Astrocyte (in vitro differentiated cells and primary cell): ENCODE measurements at regions not wholly inside any gene's neighbourhood (a gene's known extent, or its start where the extent isn't known, plus 50 kb on each side); places are given as distances from the start of the nearest gene placed in this dataset.

ENCODE experiments used
- DNase-seq: peaks from one replicate; pipeline ENCODE4 v3.0.0-alpha.2; 2010; ENCODE audit warnings: low read depth
- FAIRE-seq: peaks from 2 replicates; lab custom pipeline; 2011; peaks lifted over from hg19 to GRCh38; lab: Jason Lieb, UNC
- H2AFZ ChIP-seq: 2 replicates; pipeline ENCODE4 v1.6.0; 2012; ENCODE audit warnings: low read depth, low read length, inconsistent platforms
- H3K27ac ChIP-seq: 2 replicates; pipeline ENCODE4 v1.5.1; 2011; ENCODE audit warnings: low read depth, low read length, inconsistent platforms
- H3K27me3 ChIP-seq: 2 replicates; pipeline ENCODE4 v1.6.0; 2011; ENCODE audit warnings: low read length, inconsistent platforms; ENCODE audit not compliant: insufficient read depth
- H3K36me3 ChIP-seq: 2 replicates; pipeline ENCODE4 v1.5.1; 2011; ENCODE audit warnings: low read length, inconsistent platforms; ENCODE audit not compliant: insufficient read depth
- H3K4me1 ChIP-seq: 2 replicates; pipeline ENCODE4 v1.5.1; 2011; ENCODE audit warnings: low read length, inconsistent platforms; ENCODE audit not compliant: insufficient read depth
- H3K4me2 ChIP-seq: 2 replicates; pipeline ENCODE4 v1.6.0; 2012; ENCODE audit warnings: low read length, inconsistent platforms
- H3K4me3 ChIP-seq: 2 replicates; pipeline ENCODE4 v1.5.1; 2011; ENCODE audit warnings: low read depth, mild to moderate bottlenecking, low read length, inconsistent platforms; ENCODE audit not compliant: insufficient read depth
- H3K79me2 ChIP-seq: 2 replicates; pipeline ENCODE4 v1.6.0; 2012; ENCODE audit warnings: mild to moderate bottlenecking, low read length, inconsistent platforms; ENCODE audit not compliant: insufficient read depth
- H3K9ac ChIP-seq: 2 replicates; pipeline ENCODE4 v1.6.0; 2012; ENCODE audit warnings: mild to moderate bottlenecking, low read length, inconsistent platforms
- H3K9me3 ChIP-seq: 2 replicates; pipeline ENCODE4 v1.5.1; 2012; ENCODE audit warnings: low read depth, mild to moderate bottlenecking, low read length, inconsistent platforms; ENCODE audit not compliant: insufficient read depth
- H4K20me1 ChIP-seq: 2 replicates; pipeline ENCODE4 v1.6.0; 2012; ENCODE audit warnings: low read length, inconsistent platforms; ENCODE audit not compliant: insufficient read depth
- H3K27ac Mint-ChIP-seq: one replicate; pipeline ENCODE4 v1.8.0; 2021; ENCODE audit warnings: mild to moderate bottlenecking, mixed read lengths; ENCODE audit not compliant: unreplicated experiment
- H3K27me3 Mint-ChIP-seq: one replicate; pipeline ENCODE4 v1.8.0; 2021; ENCODE audit warnings: low read depth, mixed read lengths; ENCODE audit not compliant: unreplicated experiment
- H3K36me3 Mint-ChIP-seq: one replicate; pipeline ENCODE4 v1.8.0; 2021; ENCODE audit warnings: low read depth, mixed read lengths; ENCODE audit not compliant: unreplicated experiment
- H3K4me1 Mint-ChIP-seq: one replicate; pipeline ENCODE4 v1.8.0; 2021; ENCODE audit warnings: low read depth, mixed read lengths; ENCODE audit not compliant: unreplicated experiment
- H3K4me3 Mint-ChIP-seq: one replicate; pipeline ENCODE4 v1.8.0; 2021; ENCODE audit warnings: mild to moderate bottlenecking, moderate library complexity, mixed read lengths; ENCODE audit not compliant: unreplicated experiment
- H3K9me3 Mint-ChIP-seq: one replicate; pipeline ENCODE4 v1.8.0; 2021; ENCODE audit warnings: mild to moderate bottlenecking, mixed read lengths; ENCODE audit not compliant: unreplicated experiment
- EZH2 ChIP-seq: IDR thresholded peaks from 2 replicates; pipeline ENCODE4 v1.6.1; 2012; ENCODE audit warnings: mild to moderate bottlenecking, low read length, inconsistent platforms; ENCODE audit not compliant: insufficient read depth
- TF ChIP-seq, protein P1 (sequence below): IDR thresholded peaks from 2 replicates; pipeline ENCODE4 v1.5.1; 2011; ENCODE audit warnings: low read depth, mild to moderate bottlenecking, inconsistent platforms, low read length, moderate library complexity; ENCODE audit not compliant: insufficient read depth

DNA sequence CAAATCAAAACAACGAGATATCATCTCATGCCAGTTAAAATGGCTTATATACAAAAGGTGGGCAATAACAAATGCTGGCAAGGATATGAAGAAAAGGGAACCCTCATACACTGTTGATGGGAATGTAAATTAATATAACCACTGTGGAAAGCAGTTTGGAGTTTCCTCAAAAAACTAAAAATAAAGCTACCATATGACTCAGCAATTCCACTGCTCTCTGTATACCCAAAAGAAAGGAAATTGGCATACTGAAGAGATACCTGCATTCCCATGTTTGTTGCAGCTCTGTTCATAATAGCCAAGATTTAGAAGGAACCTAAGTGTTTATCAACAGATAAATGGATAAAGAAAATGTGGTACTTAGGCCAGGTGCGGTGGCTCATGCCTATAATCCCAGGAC is 124.8 kb downstream of the MSTN start:
- Histone ChIP-seq H3K9ac (no peak overlapping the region), H3K36me3 (no peaks in the 10 kb centered on the region), H3K4me3 (no peak overlapping the region), H3K4me2 (no peak overlapping the region), H3K9me3 (peaks cover 5% of the 10 kb centered on the region), H3K4me1 (peaks cover 13% of the 10 kb centered on the region), H3K79me2 (no peaks in the 10 kb centered on the region), H2AFZ (no peak overlapping the region), H3K27ac (no peak overlapping the region), H4K20me1 (no peaks in the 10 kb centered on the region), H3K27me3 (no peaks in the 10 kb centered on the region)
- DNase-seq (peak; percentile 12), FAIRE-seq (peak; percentile 82)
- H3K4me3 Mint-ChIP-seq, result no peak overlapping the region
- peaks cover 3% of the 10 kb centered on the region for H3K4me1 Mint-ChIP-seq
- no peak for TF ChIP-seq EZH2
- TF ChIP-seq, protein P1, sequence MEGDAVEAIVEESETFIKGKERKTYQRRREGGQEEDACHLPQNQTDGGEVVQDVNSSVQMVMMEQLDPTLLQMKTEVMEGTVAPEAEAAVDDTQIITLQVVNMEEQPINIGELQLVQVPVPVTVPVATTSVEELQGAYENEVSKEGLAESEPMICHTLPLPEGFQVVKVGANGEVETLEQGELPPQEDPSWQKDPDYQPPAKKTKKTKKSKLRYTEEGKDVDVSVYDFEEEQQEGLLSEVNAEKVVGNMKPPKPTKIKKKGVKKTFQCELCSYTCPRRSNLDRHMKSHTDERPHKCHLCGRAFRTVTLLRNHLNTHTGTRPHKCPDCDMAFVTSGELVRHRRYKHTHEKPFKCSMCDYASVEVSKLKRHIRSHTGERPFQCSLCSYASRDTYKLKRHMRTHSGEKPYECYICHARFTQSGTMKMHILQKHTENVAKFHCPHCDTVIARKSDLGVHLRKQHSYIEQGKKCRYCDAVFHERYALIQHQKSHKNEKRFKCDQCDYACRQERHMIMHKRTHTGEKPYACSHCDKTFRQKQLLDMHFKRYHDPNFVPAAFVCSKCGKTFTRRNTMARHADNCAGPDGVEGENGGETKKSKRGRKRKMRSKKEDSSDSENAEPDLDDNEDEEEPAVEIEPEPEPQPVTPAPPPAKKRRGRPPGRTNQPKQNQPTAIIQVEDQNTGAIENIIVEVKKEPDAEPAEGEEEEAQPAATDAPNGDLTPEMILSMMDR, result no peak
- peaks cover 2% of the 10 kb centered on the region for H3K36me3 Mint-ChIP-seq
- H3K27ac Mint-ChIP-seq, result no peak overlapping the region
- H3K9me3 Mint-ChIP-seq, result peaks cover 20% of the 10 kb centered on the region
- no peaks in the 10 kb centered on the region for H3K27me3 Mint-ChIP-seq

DNA sequence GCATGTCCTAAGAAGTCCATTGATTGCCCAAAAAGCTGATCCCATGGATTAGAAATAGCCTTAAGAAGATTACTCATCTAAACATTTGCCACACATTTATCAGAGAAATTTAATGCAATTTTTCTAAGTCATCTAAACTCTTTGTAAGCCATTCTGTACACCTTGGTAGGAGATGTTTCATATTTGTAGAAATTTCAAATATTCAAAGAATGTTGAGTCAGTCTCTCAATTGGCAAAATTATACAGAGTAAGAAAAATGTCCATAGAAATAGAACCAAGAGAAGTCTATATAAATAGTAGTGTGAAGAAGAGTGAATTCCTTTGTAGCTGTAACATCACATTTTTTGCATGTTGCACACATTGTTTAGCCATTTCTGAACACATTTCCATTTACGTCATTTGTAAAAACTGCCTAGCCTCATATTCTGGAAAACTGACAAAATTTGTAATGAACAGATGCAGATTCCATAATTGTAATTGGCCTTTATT is 128.6 kb downstream of the MSTN start:
- peak; percentile 92 for DNase-seq
- TF ChIP-seq EZH2, result no peak
- TF ChIP-seq, protein P1, result no peak
- FAIRE-seq, result peak; percentile 94
- Histone ChIP-seq H3K4me3 (no peak overlapping the region), H3K4me2 (peak overlapping the region; percentile 28), H4K20me1 (no peaks in the 10 kb centered on the region), H3K4me1 (peaks cover 13% of the 10 kb centered on the region), H3K9me3 (no peaks in the 10 kb centered on the region), H3K9ac (no peak overlapping the region), H3K27ac (peak overlapping the region; percentile 59), H3K27me3 (no peaks in the 10 kb centered on the region), H2AFZ (no peak overlapping the region), H3K79me2 (no peaks in the 10 kb centered on the region), H3K36me3 (no peaks in the 10 kb centered on the region)
- no peak overlapping the region for H3K4me3 Mint-ChIP-seq
- H3K36me3 Mint-ChIP-seq, result peaks cover 2% of the 10 kb centered on the region
- peak overlapping the region; percentile 81 for H3K27ac Mint-ChIP-seq
- no peaks in the 10 kb centered on the region for H3K27me3 Mint-ChIP-seq
- no peaks in the 10 kb centered on the region for H3K9me3 Mint-ChIP-seq
- peaks cover 3% of the 10 kb centered on the region for H3K4me1 Mint-ChIP-seq

DNA sequence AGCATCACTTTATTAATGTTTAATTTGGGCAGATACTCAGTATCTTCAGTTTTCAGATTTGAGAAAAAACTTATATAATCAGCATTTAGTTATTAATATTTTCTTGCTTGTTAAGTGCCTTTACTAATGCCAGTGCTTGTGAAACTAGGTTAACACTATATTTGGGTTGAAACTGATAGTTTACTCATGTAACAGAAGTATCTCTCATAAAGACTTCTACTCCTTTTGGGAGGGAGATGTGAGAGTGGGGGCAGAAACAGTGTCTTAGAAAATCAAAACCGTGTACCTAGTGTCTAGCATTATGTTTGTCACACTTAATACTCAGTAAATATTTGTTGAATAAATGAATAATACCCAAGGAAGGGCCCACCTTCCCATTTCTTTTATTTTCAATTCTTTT is 129.5 kb downstream of the MSTN start:
- no peak for FAIRE-seq

More for the DNA sequence above, 129.5 kb downstream of the MSTN start:
- H3K36me3 ChIP-seq, result no peaks in the 10 kb centered on the region
- no peak overlapping the region for H3K4me3 ChIP-seq
- no peaks in the 10 kb centered on the region for H3K79me2 ChIP-seq
- H3K27ac ChIP-seq, result peak overlapping the region; percentile 59
- TF ChIP-seq, protein P1, result no peak
- no peak for TF ChIP-seq EZH2
- no peak overlapping the region for H3K4me3 Mint-ChIP-seq
- H3K4me2 ChIP-seq, result no peak overlapping the region
- H3K4me1 Mint-ChIP-seq, result peaks cover 3% of the 10 kb centered on the region
- H3K4me1 ChIP-seq, result peaks cover 13% of the 10 kb centered on the region
- no peaks in the 10 kb centered on the region for H3K27me3 ChIP-seq
- no peaks in the 10 kb centered on the region for H3K9me3 ChIP-seq
- H2AFZ ChIP-seq, result no peak overlapping the region
- no peaks in the 10 kb centered on the region for H3K9me3 Mint-ChIP-seq
- H4K20me1 ChIP-seq, result no peaks in the 10 kb centered on the region
- H3K36me3 Mint-ChIP-seq, result peaks cover 2% of the 10 kb centered on the region
- no peak overlapping the region for H3K9ac ChIP-seq
- peak overlapping the region; percentile 81 for H3K27ac Mint-ChIP-seq
- no peak for DNase-seq
- no peaks in the 10 kb centered on the region for H3K27me3 Mint-ChIP-seq
